ENCODE measurements at regions not wholly inside any gene's neighbourhood (a gene's known extent, or its start where the extent isn't known, plus 50 kb on each side); places are given as distances from the start of the nearest gene placed in this dataset.

- no peak for FAIRE-seq
Measured at GRCh38 chr12:85352016-85352415, 72.0 kb downstream of the ALX1 start.

GRCh38 chr12:85356596-85357385 lies 76.8 kb downstream of the ALX1 start:
- FAIRE-seq, result no peak

- FAIRE-seq, result no peak
Measured at GRCh38 chr12:85357609-85358008, 77.6 kb downstream of the ALX1 start.

GRCh38 chr12:85358715-85359114 lies 78.7 kb downstream of the ALX1 start:
- FAIRE-seq, result no peak

- FAIRE-seq, result no peak
Measured at GRCh38 chr12:85363382-85364190, 83.6 kb downstream of the ALX1 start.

- FAIRE-seq, result no peak
Measured at GRCh38 chr12:85367936-85368335, 87.9 kb downstream of the ALX1 start.

- FAIRE-seq, result no peak
Measured at GRCh38 chr12:85369365-85370154, 89.5 kb downstream of the ALX1 start.

GRCh38 chr12:85373045-85373444 lies 93.0 kb downstream of the ALX1 start:
- FAIRE-seq, result no peak

- FAIRE-seq, result no peak
Measured at GRCh38 chr12:85374981-85375380, 95.0 kb downstream of the ALX1 start.

GRCh38 chr12:85385406-85385805 lies 105.4 kb downstream of the ALX1 start:
- peak; percentile 9 for FAIRE-seq

- FAIRE-seq, result no peak
Measured at GRCh38 chr12:85390266-85390665, 110.2 kb downstream of the ALX1 start.

- FAIRE-seq, result no peak
Measured at GRCh38 chr12:85392508-85392907, 112.5 kb downstream of the ALX1 start.

GRCh38 chr12:85393606-85394005 lies 113.6 kb downstream of the ALX1 start:
- no peak for FAIRE-seq

- no peak for FAIRE-seq
Measured at GRCh38 chr12:85394065-85394464, 114.0 kb downstream of the ALX1 start.

GRCh38 chr12:85394809-85395208 lies 114.8 kb downstream of the ALX1 start:
- FAIRE-seq, result no peak

GRCh38 chr12:85405262-85405661 lies 125.2 kb downstream of the ALX1 start:
- FAIRE-seq, result no peak

- FAIRE-seq, result no peak
Measured at GRCh38 chr12:85405781-85406522, 125.9 kb downstream of the ALX1 start.

- no peak for FAIRE-seq
Measured at GRCh38 chr12:85413266-85413665, 133.2 kb downstream of the ALX1 start.

- no peak for FAIRE-seq
Measured at GRCh38 chr12:85422762-85423161, 142.7 kb downstream of the ALX1 start.

- FAIRE-seq, result no peak
Measured at GRCh38 chr12:85423947-85424346, 143.9 kb downstream of the ALX1 start.

- FAIRE-seq, result no peak
Measured at GRCh38 chr12:85424581-85425348, 144.7 kb downstream of the ALX1 start.

- no peak for FAIRE-seq
Measured at GRCh38 chr12:85425349-85425612, 145.3 kb downstream of the ALX1 start.

Data from islet of Langerhans (tissue), 1 donor.